Testis (tissue), 2 donors: ENCODE measurements at regions not wholly inside any gene's neighbourhood (a gene's known extent, or its start where the extent isn't known, plus 50 kb on each side); places are given as distances from the start of the nearest gene placed in this dataset.

Experiments
- DNase-seq: peaks from one replicate; pipeline ENCODE4 v3.0.0-alpha.2; 2019
- H3K27ac ChIP-seq, 2 donors: fragments of 200-600 bp; sonication (generic); one replicate each; pipeline ENCODE4 v1.5.1; 2019
- H3K27me3 ChIP-seq: fragments of 200-600 bp; sonication (generic); one replicate; pipeline ENCODE4 v1.5.1; 2019
- H3K36me3 ChIP-seq: fragments of 200-600 bp; sonication (generic); one replicate; pipeline ENCODE4 v1.5.1; 2017; ENCODE audit warnings: low read depth; ENCODE audit errors: missing control alignments
- H3K4me1 ChIP-seq: fragments of 200-600 bp; sonication (generic); one replicate; pipeline ENCODE4 v1.5.1; 2019
- H3K4me3 ChIP-seq, 2 donors: fragments of 200-600 bp; sonication (generic); one replicate each; pipeline ENCODE4 v1.5.1; 2017 to 2019
- H3K9me3 ChIP-seq: fragments of 200-600 bp; sonication (generic); one replicate; pipeline ENCODE4 v1.5.1; 2017
- CTCF ChIP-seq, 3 experiments: fragments of 450-650 bp in 2 of 3; fragments of 200-600 bp in 1 of 3; sonication (generic) in 1 of 3; IDR thresholded peaks; one replicate each; pipeline ENCODE4 v1.5.1; 2016 to 2019; ENCODE audit warnings: antibody characterized with exemption in 3 of 3, mild to moderate bottlenecking in 2 of 3, moderate library complexity in 1 of 3
- POLR2A ChIP-seq: fragments of 450-650 bp; IDR thresholded peaks from one replicate; pipeline ENCODE4 v1.6.1; 2017; ENCODE audit warnings: antibody characterized with exemption, mild to moderate bottlenecking, moderate library complexity
- WGBS, 2 donors: methylation state at CpG; one replicate each; pipeline ENCODE4 v1.1.5; 2018; 5-methylcytosine and 5-hydroxymethylcytosine counted together
- intact Hi-C: fragments of 100-400 bp; cut with DNase I; formaldehyde crosslinking; loops from one replicate; pipeline ENCODE4 v1.15.1; 2023; ENCODE audit warnings: low total_unique reads

- no peaks in the 10 kb centered on the region for H3K4me1 ChIP-seq
- no peaks in the 10 kb centered on the region for H3K9me3 ChIP-seq
- DNase-seq, result no peak
- intact Hi-C loops, result no loop called here
- no peak overlapping the region for H3K27ac ChIP-seq
- no peak for TF ChIP-seq POLR2A
- no peak for TF ChIP-seq CTCF (IDR thresholded peaks at IDR 0.05)
- H3K36me3 ChIP-seq, result no peaks in the 10 kb centered on the region
- H3K4me3 ChIP-seq, result no peak overlapping the region
- 47 to 49% methylated on average over 3 of the region's 3 CpGs for WGBS, 2 donors
- H3K27me3 ChIP-seq, result no peaks in the 10 kb centered on the region
These were observed 485.4 kb downstream of the KCNJ2 start for GRCh38 chr17:70654706-70655105.

GRCh38 chr17:70655176-70655958 lies 486.0 kb downstream of the KCNJ2 start:
- TF ChIP-seq POLR2A (no peak), CTCF (IDR thresholded peaks at IDR 0.05) (no peak)
- intact Hi-C loops, result no loop called here
- Histone ChIP-seq H3K4me1 (no peaks in the 10 kb centered on the region), H3K27ac (no peak overlapping the region), H3K27me3 (no peaks in the 10 kb centered on the region), H3K36me3 (no peaks in the 10 kb centered on the region), H3K9me3 (no peaks in the 10 kb centered on the region), H3K4me3 (no peak overlapping the region)
- no peak for DNase-seq
- 81 to 93% methylated on average over 2 of the region's 2 CpGs for WGBS, 2 donors

GRCh38 chr17:70658317-70658716 lies 489.0 kb downstream of the KCNJ2 start:
- 84 to 88% methylated on average over 3 of the region's 3 CpGs for WGBS, 2 donors
- TF ChIP-seq CTCF (IDR thresholded peaks at IDR 0.05), result no peak
- no peak for TF ChIP-seq POLR2A
- Histone ChIP-seq H3K4me3 (no peak overlapping the region), H3K27me3 (no peaks in the 10 kb centered on the region), H3K36me3 (no peaks in the 10 kb centered on the region), H3K4me1 (no peaks in the 10 kb centered on the region), H3K9me3 (no peaks in the 10 kb centered on the region), H3K27ac (no peak overlapping the region)
- intact Hi-C loops, result no loop called here
- no peak for DNase-seq

- no peaks in the 10 kb centered on the region for H3K36me3 ChIP-seq
- H3K27me3 ChIP-seq, result no peaks in the 10 kb centered on the region
- H3K4me1 ChIP-seq, result no peaks in the 10 kb centered on the region
- no peak overlapping the region for H3K4me3 ChIP-seq
- WGBS, 2 donors, result 83 to 84% methylated on average over 2 of the region's 2 CpGs
- intact Hi-C loops, result no loop called here
- no peak overlapping the region for H3K27ac ChIP-seq
- H3K9me3 ChIP-seq, result no peaks in the 10 kb centered on the region
- TF ChIP-seq CTCF (IDR thresholded peaks at IDR 0.05), result no peak
- no peak for TF ChIP-seq POLR2A
- DNase-seq, result no peak
These were observed 489.5 kb downstream of the KCNJ2 start for GRCh38 chr17:70658840-70659239.
